HepG2 (cell line): ENCODE measurements at regions not wholly inside any gene's neighbourhood (a gene's known extent, or its start where the extent isn't known, plus 50 kb on each side); places are given as distances from the start of the nearest gene placed in this dataset.

Experiments
- JUNB ChIP-seq: sonication (generic); formaldehyde crosslinking; IDR thresholded peaks from 2 replicates; pipeline ENCODE4 v1.8.0; 2022; ENCODE audit warnings: missing genetic modification reagents, mild to moderate bottlenecking, borderline replicate concordance
- TBX2 ChIP-seq: sonication (generic); formaldehyde crosslinking; IDR thresholded peaks from 2 replicates; pipeline ENCODE4 v1.5.0; 2020; ENCODE audit warnings: missing genetic modification reagents, mild to moderate bottlenecking, borderline replicate concordance
- TF ChIP-seq, protein P1 (sequence below): sonication (generic); formaldehyde crosslinking; IDR thresholded peaks from 2 replicates; pipeline ENCODE4 v1.4.0; 2020; ENCODE audit warnings: missing genetic modification reagents
- TF ChIP-seq, protein P2 (sequence below): IDR thresholded peaks from 2 replicates; pipeline ENCODE4 v1.6.1; 2012; ENCODE audit warnings: inconsistent platforms

DNA sequence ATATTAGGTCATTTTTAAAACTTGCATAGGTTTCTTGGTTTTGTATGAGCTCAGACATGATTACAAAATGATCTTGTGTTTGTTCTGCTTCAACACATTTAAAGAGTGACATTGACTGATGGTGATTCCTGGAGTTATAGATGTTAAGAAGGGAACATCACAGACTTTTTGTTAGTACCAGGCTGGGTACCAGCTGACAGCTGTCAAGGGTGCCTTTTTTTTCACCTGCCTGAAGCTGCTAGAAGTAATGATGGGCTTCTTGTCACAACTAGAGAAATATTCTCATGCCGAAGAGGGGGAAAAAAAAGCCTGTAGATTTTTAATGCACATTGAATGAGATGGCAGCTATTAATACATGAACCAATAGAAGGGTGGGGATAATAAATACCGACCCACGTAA lies 226.6 kb upstream of the TRAM1L1 start:
- TF ChIP-seq, protein P1, sequence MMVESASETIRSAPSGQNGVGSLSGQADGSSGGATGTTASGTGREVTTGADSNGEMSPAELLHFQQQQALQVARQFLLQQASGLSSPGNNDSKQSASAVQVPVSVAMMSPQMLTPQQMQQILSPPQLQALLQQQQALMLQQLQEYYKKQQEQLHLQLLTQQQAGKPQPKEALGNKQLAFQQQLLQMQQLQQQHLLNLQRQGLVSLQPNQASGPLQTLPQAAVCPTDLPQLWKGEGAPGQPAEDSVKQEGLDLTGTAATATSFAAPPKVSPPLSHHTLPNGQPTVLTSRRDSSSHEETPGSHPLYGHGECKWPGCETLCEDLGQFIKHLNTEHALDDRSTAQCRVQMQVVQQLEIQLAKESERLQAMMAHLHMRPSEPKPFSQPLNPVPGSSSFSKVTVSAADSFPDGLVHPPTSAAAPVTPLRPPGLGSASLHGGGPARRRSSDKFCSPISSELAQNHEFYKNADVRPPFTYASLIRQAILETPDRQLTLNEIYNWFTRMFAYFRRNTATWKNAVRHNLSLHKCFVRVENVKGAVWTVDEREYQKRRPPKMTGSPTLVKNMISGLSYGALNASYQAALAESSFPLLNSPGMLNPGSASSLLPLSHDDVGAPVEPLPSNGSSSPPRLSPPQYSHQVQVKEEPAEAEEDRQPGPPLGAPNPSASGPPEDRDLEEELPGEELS (CRISPR knock-in tag), result no peak
- TF ChIP-seq, protein P2, sequence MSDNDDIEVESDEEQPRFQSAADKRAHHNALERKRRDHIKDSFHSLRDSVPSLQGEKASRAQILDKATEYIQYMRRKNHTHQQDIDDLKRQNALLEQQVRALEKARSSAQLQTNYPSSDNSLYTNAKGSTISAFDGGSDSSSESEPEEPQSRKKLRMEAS, result no peak
- no peak for TF ChIP-seq JUNB
- no peak for TF ChIP-seq TBX2 (CRISPR knock-in tag)
